Muscle of arm (tissue), 1 donor: ENCODE measurements at regions not wholly inside any gene's neighbourhood (a gene's known extent, or its start where the extent isn't known, plus 50 kb on each side); places are given as distances from the start of the nearest gene placed in this dataset.
A peak's percentile ranks its signal among the peaks of the same experiment; 100 is the strongest.
"Not testable (repeated sequence)": the region's sequence is repeated elsewhere in the genome, so short reads cannot be mapped to it uniquely, and the experiment has no call there.

Source experiments
- DNase-seq: peaks from one replicate; pipeline ENCODE4 v3.0.0-alpha.2; 2013

- not testable (repeated sequence) for DNase-seq
Measured at GRCh38 chr16:21487956-21488355, 111.4 kb upstream of the METTL9 start.

- not testable (repeated sequence) for DNase-seq
Measured at GRCh38 chr16:21499046-21499445, 100.3 kb upstream of the METTL9 start.

GRCh38 chr16:21501223-21501868 is 98.0 kb upstream of the METTL9 start:
- DNase-seq, result not testable (repeated sequence)

- DNase-seq, result peak; percentile 90
Measured at GRCh38 chr16:21501869-21502667, 97.3 kb upstream of the METTL9 start.

- not testable (repeated sequence) for DNase-seq
Measured at GRCh38 chr16:21503574-21503920, 95.8 kb upstream of the METTL9 start.

- DNase-seq, result not testable (repeated sequence)
Measured at GRCh38 chr16:21503941-21504832, 95.2 kb upstream of the METTL9 start.

- DNase-seq, result not testable (repeated sequence)
Measured at GRCh38 chr16:21505751-21506520, 93.4 kb upstream of the METTL9 start.

GRCh38 chr16:21506857-21507456 is 92.4 kb upstream of the METTL9 start:
- not testable (repeated sequence) for DNase-seq

GRCh38 chr16:21507631-21508305 is 91.6 kb upstream of the METTL9 start:
- not testable (repeated sequence) for DNase-seq

DNA sequence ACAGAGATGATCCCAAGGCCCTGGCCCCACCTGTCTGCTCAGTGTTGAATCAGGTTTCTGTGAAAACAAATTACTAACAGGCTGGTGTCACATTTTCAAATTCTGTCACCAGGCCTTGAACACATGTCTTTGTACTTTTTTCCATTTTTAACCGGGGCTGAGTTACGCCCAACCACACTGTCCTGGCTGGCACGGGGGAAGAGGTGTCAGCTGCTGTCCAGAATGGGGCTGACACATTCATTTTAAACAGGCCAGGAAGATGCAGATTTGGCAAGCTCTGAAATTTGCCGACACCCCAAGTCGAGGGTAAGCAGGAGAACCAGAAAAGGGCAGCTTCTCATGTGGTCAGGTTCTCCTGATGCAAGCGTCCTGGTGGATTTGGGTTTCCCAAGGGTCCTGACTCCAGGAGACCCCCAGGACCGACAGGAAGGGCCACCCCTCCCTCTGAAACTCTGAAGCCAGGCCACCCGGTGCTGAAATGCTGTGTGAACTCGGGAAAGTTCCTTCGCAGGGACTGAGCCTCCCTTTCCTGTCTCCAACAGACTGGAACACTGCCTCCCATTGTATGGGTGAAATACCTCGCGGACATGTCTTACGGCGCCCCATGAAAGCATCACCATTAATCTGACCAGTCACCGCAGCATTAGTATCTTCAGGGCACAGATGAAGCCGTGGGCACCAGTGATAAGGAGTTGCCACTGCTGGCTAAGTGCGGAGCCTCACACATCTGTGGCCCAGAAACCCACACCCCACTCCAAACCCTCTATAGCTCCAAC is 90.5 kb upstream of the METTL9 start:
- not testable (repeated sequence) for DNase-seq

DNA sequence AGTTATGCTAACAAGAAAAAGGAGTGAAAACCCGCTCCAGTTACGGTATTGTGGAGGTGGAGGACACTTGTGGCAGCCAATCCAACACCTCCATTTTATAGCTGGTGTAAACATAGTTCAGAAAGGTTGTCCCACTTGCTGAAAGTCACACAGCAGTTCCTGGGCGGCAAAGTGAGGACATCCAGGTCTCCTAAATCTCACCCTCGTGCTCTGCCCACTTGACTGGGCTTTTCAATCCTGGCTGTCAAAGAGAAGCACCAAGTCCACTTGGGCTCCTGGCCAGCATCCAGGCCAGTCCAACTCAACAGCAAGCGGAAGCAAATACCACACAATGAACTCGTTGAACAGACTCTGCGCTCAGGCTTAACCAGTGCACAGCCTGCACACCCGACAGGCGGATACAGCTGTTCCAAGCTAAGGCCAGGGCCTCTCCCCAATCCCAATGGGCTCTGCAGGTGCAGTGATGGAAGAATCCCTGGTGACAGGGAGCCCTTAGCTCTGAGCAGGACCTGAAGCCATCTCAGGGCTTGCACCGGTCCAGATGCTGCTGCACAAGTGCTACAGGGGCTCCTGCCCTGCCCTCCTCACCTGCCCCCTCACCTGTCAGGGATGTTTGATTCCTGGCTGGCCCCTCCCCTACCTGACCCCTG is 89.8 kb upstream of the METTL9 start:
- DNase-seq, result not testable (repeated sequence)

DNA sequence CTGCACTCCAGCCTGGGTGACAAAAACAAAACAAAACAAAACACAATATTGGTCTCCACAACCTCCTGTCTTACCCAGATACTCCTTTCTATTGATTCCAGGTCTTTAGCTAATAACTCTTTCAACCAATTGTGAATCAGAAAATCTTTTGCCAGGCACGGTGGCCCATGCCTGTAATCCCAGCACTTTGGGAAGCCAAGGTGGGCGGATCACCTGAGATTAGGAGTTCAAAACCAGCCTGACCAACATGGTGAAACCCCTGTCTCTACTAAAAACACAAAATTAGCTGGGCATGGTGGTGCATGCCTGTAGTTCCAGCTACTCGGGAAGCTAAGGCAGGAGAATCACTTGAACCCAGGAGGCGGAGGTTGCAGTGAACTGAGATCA is 88.5 kb upstream of the METTL9 start:
- not testable (repeated sequence) for DNase-seq

DNA sequence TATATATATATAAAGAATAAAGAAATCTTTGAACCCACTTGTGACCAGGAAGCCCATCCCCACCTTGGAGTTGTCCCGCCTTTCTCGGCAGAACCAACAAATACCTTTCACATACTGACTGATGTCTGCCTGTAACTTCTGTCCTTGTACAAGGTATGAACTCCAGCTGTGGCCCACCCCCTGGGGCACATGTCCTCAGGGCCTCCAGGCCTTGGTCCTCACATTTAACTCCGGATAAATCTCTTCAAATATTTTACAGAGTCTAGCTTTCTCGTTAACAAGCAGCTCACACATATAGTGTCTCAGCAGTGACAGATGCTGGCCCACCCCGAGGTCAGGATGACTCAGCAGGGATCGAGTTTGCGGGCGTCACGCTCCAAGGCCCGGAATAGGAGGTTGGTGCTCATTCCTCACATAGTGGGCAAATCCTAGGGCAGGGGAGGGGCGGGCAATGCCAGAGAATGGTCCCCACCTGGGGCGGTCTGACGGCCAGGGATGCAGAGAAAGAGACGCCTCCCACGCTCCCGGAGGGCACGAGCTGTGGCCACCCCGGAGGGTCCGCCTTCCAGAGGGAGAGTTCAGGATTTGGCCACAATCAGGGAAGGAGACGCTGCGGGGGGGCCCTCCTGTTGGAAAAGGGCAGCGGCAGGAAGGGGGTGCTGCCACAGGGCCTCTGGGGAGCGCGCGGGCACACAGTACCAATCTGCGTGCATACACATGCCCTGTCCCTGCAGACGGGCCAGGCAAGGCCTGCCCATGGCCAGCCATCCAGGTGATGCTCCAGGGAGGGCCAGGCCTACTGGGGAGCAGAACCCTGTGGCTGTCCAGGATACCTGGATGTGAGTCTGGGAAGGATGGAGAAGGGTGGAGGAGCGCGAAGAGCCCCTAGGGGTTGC is 87.8 kb upstream of the METTL9 start:
- DNase-seq, result not testable (repeated sequence)

GRCh38 chr16:21512280-21513192 is 86.8 kb upstream of the METTL9 start:
- not testable (repeated sequence) for DNase-seq

- DNase-seq, result not testable (repeated sequence)
Measured at GRCh38 chr16:21513337-21513741, 86.0 kb upstream of the METTL9 start.

- not testable (repeated sequence) for DNase-seq
Measured at GRCh38 chr16:21513812-21514473, 85.4 kb upstream of the METTL9 start.
